ENCODE measurements at regions not wholly inside any gene's neighbourhood (a gene's known extent, or its start where the extent isn't known, plus 50 kb on each side); places are given as distances from the start of the nearest gene placed in this dataset.

GRCh38 chr1:88560621-88561020 is 123.5 kb upstream of the PKN2 start:
- H3K36me3 ChIP-seq (ENCODE audit: insufficient read depth, low read length) = no peaks in the 10 kb centered on the region
- no peak for TF ChIP-seq CTCF (IDR thresholded peaks at IDR 0.05; ENCODE audit: extremely low read depth, low read depth, low read length)
- no peaks in the 10 kb centered on the region for H3K4me1 ChIP-seq (ENCODE audit: insufficient read depth, low read length)
- H3K4me3 ChIP-seq (ENCODE audit: insufficient read depth, low read length) = no peak overlapping the region
- no peak overlapping the region for H3K4me2 ChIP-seq (ENCODE audit: insufficient read depth, low read length)
- no peak for DNase-seq (ENCODE audit: insufficient read length, low spot score, missing footprints)
- no peaks in the 10 kb centered on the region for H3K9me3 ChIP-seq (ENCODE audit: low read depth, low read length)
- H4K20me1 ChIP-seq (ENCODE audit: insufficient read depth, low read length) = no peaks in the 10 kb centered on the region
- no peaks in the 10 kb centered on the region for H3K27me3 ChIP-seq (ENCODE audit: insufficient read depth, low read length)
- H3K27ac ChIP-seq (ENCODE audit: low read depth, low read length) = no peak overlapping the region
- no peaks in the 10 kb centered on the region for H3K79me2 ChIP-seq (ENCODE audit: insufficient read depth, low read length)
- H2AFZ ChIP-seq (ENCODE audit: low read length) = no peak overlapping the region

GRCh38 chr1:88562991-88563390 is 121.1 kb upstream of the PKN2 start:
- TF ChIP-seq CTCF (IDR thresholded peaks at IDR 0.05; ENCODE audit: extremely low read depth, low read depth, low read length) = no peak

GRCh38 chr1:88566615-88567387 is 117.3 kb upstream of the PKN2 start:
- Histone ChIP-seq H3K9me3 (ENCODE audit: low read depth, low read length) (no peaks in the 10 kb centered on the region), H3K27me3 (ENCODE audit: insufficient read depth, low read length) (peaks cover 4% of the 10 kb centered on the region), H2AFZ (ENCODE audit: low read length) (no peak overlapping the region), H4K20me1 (ENCODE audit: insufficient read depth, low read length) (no peaks in the 10 kb centered on the region), H3K27ac (ENCODE audit: low read depth, low read length) (no peak overlapping the region), H3K4me3 (ENCODE audit: insufficient read depth, low read length) (no peak overlapping the region), H3K36me3 (ENCODE audit: insufficient read depth, low read length) (no peaks in the 10 kb centered on the region), H3K4me1 (ENCODE audit: insufficient read depth, low read length) (no peaks in the 10 kb centered on the region), H3K79me2 (ENCODE audit: insufficient read depth, low read length) (no peaks in the 10 kb centered on the region), H3K4me2 (ENCODE audit: insufficient read depth, low read length) (no peak overlapping the region)
- DNase-seq (ENCODE audit: insufficient read length, low spot score, missing footprints) = no peak
- no peak for TF ChIP-seq CTCF (IDR thresholded peaks at IDR 0.05; ENCODE audit: extremely low read depth, low read depth, low read length)

More at GRCh38 chr1:88562991-88563390, 121.1 kb upstream of the PKN2 start:
- Histone ChIP-seq H3K4me1 (ENCODE audit: insufficient read depth, low read length) (no peaks in the 10 kb centered on the region), H3K79me2 (ENCODE audit: insufficient read depth, low read length) (no peaks in the 10 kb centered on the region), H3K9me3 (ENCODE audit: low read depth, low read length) (no peaks in the 10 kb centered on the region), H3K4me3 (ENCODE audit: insufficient read depth, low read length) (no peak overlapping the region), H3K27me3 (ENCODE audit: insufficient read depth, low read length) (peaks cover 4% of the 10 kb centered on the region), H3K27ac (ENCODE audit: low read depth, low read length) (no peak overlapping the region), H3K36me3 (ENCODE audit: insufficient read depth, low read length) (no peaks in the 10 kb centered on the region), H3K4me2 (ENCODE audit: insufficient read depth, low read length) (no peak overlapping the region), H2AFZ (ENCODE audit: low read length) (no peak overlapping the region), H4K20me1 (ENCODE audit: insufficient read depth, low read length) (no peaks in the 10 kb centered on the region)
- no peak for DNase-seq (ENCODE audit: insufficient read length, low spot score, missing footprints)

- Histone ChIP-seq H3K4me1 (ENCODE audit: insufficient read depth, low read length) (no peaks in the 10 kb centered on the region), H3K4me2 (ENCODE audit: insufficient read depth, low read length) (no peak overlapping the region), H3K9me3 (ENCODE audit: low read depth, low read length) (no peaks in the 10 kb centered on the region), H3K36me3 (ENCODE audit: insufficient read depth, low read length) (no peaks in the 10 kb centered on the region), H2AFZ (ENCODE audit: low read length) (no peak overlapping the region), H3K27ac (ENCODE audit: low read depth, low read length) (no peak overlapping the region), H4K20me1 (ENCODE audit: insufficient read depth, low read length) (no peaks in the 10 kb centered on the region), H3K27me3 (ENCODE audit: insufficient read depth, low read length) (peaks cover 2% of the 10 kb centered on the region), H3K79me2 (ENCODE audit: insufficient read depth, low read length) (no peaks in the 10 kb centered on the region), H3K4me3 (ENCODE audit: insufficient read depth, low read length) (no peak overlapping the region)
- TF ChIP-seq CTCF (IDR thresholded peaks at IDR 0.05; ENCODE audit: extremely low read depth, low read depth, low read length) = no peak
- DNase-seq (ENCODE audit: insufficient read length, low spot score, missing footprints) = no peak
Measured at GRCh38 chr1:88571506-88571905, 112.6 kb upstream of the PKN2 start.

All from osteoblast (primary cell).